Transverse colon (tissue), 4 donors: ENCODE measurements at regions not wholly inside any gene's neighbourhood (a gene's known extent, or its start where the extent isn't known, plus 50 kb on each side); places are given as distances from the start of the nearest gene placed in this dataset.
"Not testable (repeated sequence)": the region's sequence is repeated elsewhere in the genome, so short reads cannot be mapped to it uniquely, and the experiment has no call there.

Experiments used
- DNase-seq: peaks from one replicate; pipeline ENCODE4 v3.0.0-alpha.2; 2019
- H3K27ac ChIP-seq, 4 donors: fragments of 200-600 bp; sonication (generic); 2 replicates each; pipeline ENCODE4 v1.5.1; 2016 to 2018; ENCODE audit warnings: inconsistent platforms in 4 of 4
- H3K27me3 ChIP-seq: fragments of 200-600 bp; sonication (generic); 2 replicates; pipeline ENCODE4 v1.5.1; 2017; ENCODE audit warnings: inconsistent platforms
- H3K36me3 ChIP-seq, 4 donors: fragments of 200-600 bp; sonication (generic); 2 replicates each; pipeline ENCODE4 v1.5.1; 2017 to 2019; ENCODE audit warnings: inconsistent platforms in 4 of 4
- H3K4me1 ChIP-seq, 4 donors: fragments of 200-600 bp; sonication (generic); 2 replicates each; pipeline ENCODE4 v1.5.1; 2017 to 2020; ENCODE audit warnings: inconsistent platforms in 4 of 4
- H3K4me3 ChIP-seq, 4 donors: fragments of 200-600 bp; sonication (generic); 1 replicate in 1 of 4; 2 replicates in 3 of 4; pipeline versions ENCODE4 v1.5.1 to v1.6.1; 2017 to 2019; ENCODE audit warnings: inconsistent platforms in 4 of 4
- H3K9me3 ChIP-seq, 2 donors: fragments of 200-600 bp; sonication (generic); 2 replicates each; pipeline ENCODE4 v1.5.1; 2017 to 2019; ENCODE audit warnings: inconsistent platforms in 2 of 2
- POLR2A ChIP-seq: fragments of 450-650 bp; IDR thresholded peaks from one replicate; pipeline ENCODE4 v1.6.1; 2016; ENCODE audit warnings: antibody characterized with exemption, mild to moderate bottlenecking, moderate library complexity
- POLR2AphosphoS5 ChIP-seq, 3 donors: sonication (generic); formaldehyde crosslinking; IDR thresholded peaks; one replicate each; pipeline ENCODE4 v1.6.1; 2016; ENCODE audit warnings: antibody characterized with exemption in 3 of 3
- WGBS, 2 donors: methylation state at CpG; one replicate each; pipeline ENCODE4 v1.1.5; 2018; ENCODE audit warnings: low coverage in 1 of 2; 5-methylcytosine and 5-hydroxymethylcytosine counted together
- in situ Hi-C, 4 donors: fragments of 200-750 bp; cut with MboI; loops; one replicate each; pipeline versions ENCODE4 v1.15.0 to v1.15.1; 2017; ENCODE audit warnings: low sequenced_read_pairs in 3 of 4, low pct_ligation_motif_present in 1 of 4, low pct_unique_long_range_greater_than_20kb in 1 of 4
- intact Hi-C: fragments of 100-400 bp; cut with DNase I; formaldehyde crosslinking; loops from one replicate; pipeline ENCODE4 v1.15.1; 2023; ENCODE audit warnings: low total_unique reads
- TF ChIP-seq, protein P1 (sequence below), 5 experiments: fragments of 200-600 bp in 3 of 5; fragments of 450-650 bp in 2 of 5; sonication (generic) in 3 of 5; IDR thresholded peaks; 1 replicate in 2 of 5; 2 replicates in 3 of 5; pipeline ENCODE4 v1.5.1; 2016 to 2017; ENCODE audit warnings: antibody characterized with exemption in 5 of 5, inconsistent platforms in 3 of 5, mild to moderate bottlenecking in 2 of 5, moderate library complexity in 1 of 5

DNA sequence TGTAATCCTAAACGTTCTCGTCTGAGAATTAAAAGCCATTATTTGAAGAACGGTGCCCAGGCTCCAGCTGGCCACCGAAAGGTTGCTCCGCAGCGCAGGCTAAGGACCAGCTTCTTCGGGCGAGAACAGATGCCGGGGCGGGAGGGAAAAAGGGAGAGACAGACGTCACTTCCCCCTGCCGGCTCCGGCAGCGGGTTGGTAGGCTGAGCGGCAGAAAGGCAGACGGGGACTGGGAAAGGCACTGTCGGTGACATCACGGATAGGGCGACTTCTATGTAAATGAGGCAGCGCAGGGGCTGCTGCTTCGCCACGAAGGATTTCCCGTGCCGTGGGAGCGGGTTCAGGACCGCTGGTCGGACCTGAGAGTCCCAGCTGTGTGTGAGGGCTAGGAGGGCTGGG is 147.5 kb upstream of the NOTCH2NLA start:
- H3K27me3 ChIP-seq, in situ Hi-C loops, H3K4me1 ChIP-seq, intact Hi-C loops, H3K36me3 ChIP-seq, H3K9me3 ChIP-seq: not testable (repeated sequence)
- DNase-seq = peak; percentile 92
- WGBS, 2 donors = 0% methylated on average over 14 of the region's 27 CpGs; no CpG with 5 or more reads in 1 of the 2 donors
- peak in 2 of 3 donors; percentile 65 to 71 for TF ChIP-seq POLR2AphosphoS5 (IDR thresholded peaks at IDR 0.05)
- H3K4me3 ChIP-seq = peak overlapping the region in 2 of 4 donors; percentile 17 to 45
- peak overlapping the region; percentile 92 to 97 (median 95) for H3K27ac ChIP-seq

- in situ Hi-C loops, H3K4me3 ChIP-seq, H3K4me1 ChIP-seq, H3K27ac ChIP-seq, H3K36me3 ChIP-seq, H3K9me3 ChIP-seq, intact Hi-C loops, H3K27me3 ChIP-seq, DNase-seq: not testable (repeated sequence)
- 87 to 92% methylated on average over 2 to 6 of the region's 6 CpGs for WGBS, 2 donors
Observed at GRCh38 chr1:146375108-146375507, 146.3 kb upstream of the NOTCH2NLA start.

- 1% methylated on average over 16 of the region's 23 CpGs; no CpG with 5 or more reads in 1 of the 2 donors for WGBS, 2 donors
Observed at GRCh38 chr1:146369940-146370339, 141.1 kb upstream of the NOTCH2NLA start.

GRCh38 chr1:146355373-146355772 is 126.6 kb upstream of the NOTCH2NLA start:
- H3K9me3 ChIP-seq, in situ Hi-C loops, H3K36me3 ChIP-seq, H3K4me1 ChIP-seq, H3K4me3 ChIP-seq, DNase-seq, H3K27ac ChIP-seq, H3K27me3 ChIP-seq, intact Hi-C loops: not testable (repeated sequence)

More at GRCh38 chr1:146369940-146370339, 141.1 kb upstream of the NOTCH2NLA start:
- H3K4me1 ChIP-seq, intact Hi-C loops, H3K9me3 ChIP-seq, H3K36me3 ChIP-seq, H3K27me3 ChIP-seq, in situ Hi-C loops: not testable (repeated sequence)
- peak overlapping the region in 3 of 4 donors; percentile 11 to 36 (median 29) for H3K4me3 ChIP-seq
- peak; percentile 48 for DNase-seq
- TF ChIP-seq, protein P1, sequence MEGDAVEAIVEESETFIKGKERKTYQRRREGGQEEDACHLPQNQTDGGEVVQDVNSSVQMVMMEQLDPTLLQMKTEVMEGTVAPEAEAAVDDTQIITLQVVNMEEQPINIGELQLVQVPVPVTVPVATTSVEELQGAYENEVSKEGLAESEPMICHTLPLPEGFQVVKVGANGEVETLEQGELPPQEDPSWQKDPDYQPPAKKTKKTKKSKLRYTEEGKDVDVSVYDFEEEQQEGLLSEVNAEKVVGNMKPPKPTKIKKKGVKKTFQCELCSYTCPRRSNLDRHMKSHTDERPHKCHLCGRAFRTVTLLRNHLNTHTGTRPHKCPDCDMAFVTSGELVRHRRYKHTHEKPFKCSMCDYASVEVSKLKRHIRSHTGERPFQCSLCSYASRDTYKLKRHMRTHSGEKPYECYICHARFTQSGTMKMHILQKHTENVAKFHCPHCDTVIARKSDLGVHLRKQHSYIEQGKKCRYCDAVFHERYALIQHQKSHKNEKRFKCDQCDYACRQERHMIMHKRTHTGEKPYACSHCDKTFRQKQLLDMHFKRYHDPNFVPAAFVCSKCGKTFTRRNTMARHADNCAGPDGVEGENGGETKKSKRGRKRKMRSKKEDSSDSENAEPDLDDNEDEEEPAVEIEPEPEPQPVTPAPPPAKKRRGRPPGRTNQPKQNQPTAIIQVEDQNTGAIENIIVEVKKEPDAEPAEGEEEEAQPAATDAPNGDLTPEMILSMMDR (IDR thresholded peaks at IDR 0.05) = peak in 2 of 5 experiments; percentile 9 to 15
- TF ChIP-seq POLR2A = peak; percentile 25
- peak overlapping the region; percentile 51 to 80 (median 72) for H3K27ac ChIP-seq

GRCh38 chr1:146326863-146327262 is 98.0 kb upstream of the NOTCH2NLA start:
- H3K27me3 ChIP-seq, H3K27ac ChIP-seq, H3K4me3 ChIP-seq, H3K9me3 ChIP-seq, intact Hi-C loops, H3K36me3 ChIP-seq, DNase-seq, in situ Hi-C loops, H3K4me1 ChIP-seq: not testable (repeated sequence)
- WGBS, 2 donors = no CpG with 5 or more reads among the region's 1 CpG

- intact Hi-C loops, H3K4me3 ChIP-seq, DNase-seq, H3K9me3 ChIP-seq, H3K27ac ChIP-seq, H3K4me1 ChIP-seq, H3K36me3 ChIP-seq, in situ Hi-C loops, H3K27me3 ChIP-seq: not testable (repeated sequence)
- 72% methylated on average over 2 of the region's 2 CpGs; no CpG with 5 or more reads in 1 of the 2 donors for WGBS, 2 donors
Observed at GRCh38 chr1:146324463-146324862, 95.6 kb upstream of the NOTCH2NLA start.

DNA sequence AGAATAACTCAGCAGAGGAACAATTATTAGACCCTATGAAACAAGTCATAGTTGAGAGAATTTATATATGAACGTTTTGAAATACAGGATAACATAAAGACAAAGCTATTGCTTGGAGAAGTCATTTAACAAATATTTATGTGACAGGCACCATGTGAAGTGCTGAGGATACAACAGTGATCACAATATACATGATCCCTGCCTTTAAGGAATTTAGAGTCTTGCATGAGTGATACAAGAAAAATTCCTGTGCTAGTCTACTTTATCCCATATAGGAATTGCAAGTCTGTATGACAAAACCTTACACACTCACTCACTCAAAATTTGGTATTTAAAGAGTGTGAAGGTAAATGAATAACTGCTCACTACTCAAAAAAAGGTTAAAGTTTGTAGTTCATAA is 94.5 kb upstream of the NOTCH2NLA start:
- H3K36me3 ChIP-seq, H3K4me1 ChIP-seq, intact Hi-C loops, H3K4me3 ChIP-seq, H3K9me3 ChIP-seq, in situ Hi-C loops, H3K27ac ChIP-seq, DNase-seq, H3K27me3 ChIP-seq: not testable (repeated sequence)
- 63% methylated on average over 1 of the region's 1 CpG; no CpG with 5 or more reads in 1 of the 2 donors for WGBS, 2 donors

GRCh38 chr1:146322893-146323292 is 94.1 kb upstream of the NOTCH2NLA start:
- WGBS, 2 donors = no CpG with 5 or more reads among the region's 4 CpGs
- in situ Hi-C loops, H3K9me3 ChIP-seq, DNase-seq, H3K27ac ChIP-seq, H3K4me1 ChIP-seq, intact Hi-C loops, H3K27me3 ChIP-seq, H3K36me3 ChIP-seq, H3K4me3 ChIP-seq: not testable (repeated sequence)

DNA sequence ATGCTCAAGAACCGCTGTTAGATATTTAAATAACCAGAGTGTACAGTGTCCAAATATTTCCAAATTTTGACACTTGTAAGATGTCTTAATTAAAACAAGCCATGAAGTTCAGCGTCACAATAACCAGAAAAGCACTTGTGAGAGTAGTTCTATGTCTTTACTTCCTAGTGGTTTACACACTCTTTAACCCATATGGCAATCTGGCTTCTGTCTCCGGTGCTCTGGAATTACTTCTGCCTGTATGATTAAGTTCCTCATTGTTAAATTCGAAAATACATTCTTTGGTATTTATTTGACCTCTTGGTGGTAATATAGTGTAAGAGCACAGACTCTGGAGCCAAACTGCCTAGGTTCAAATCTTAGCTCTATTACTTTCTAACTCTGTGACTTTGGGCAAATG is 89.9 kb upstream of the NOTCH2NLA start:
- H3K27me3 ChIP-seq, H3K9me3 ChIP-seq, in situ Hi-C loops, H3K36me3 ChIP-seq, H3K4me3 ChIP-seq, DNase-seq, H3K4me1 ChIP-seq, H3K27ac ChIP-seq, intact Hi-C loops: not testable (repeated sequence)
- no CpG with 5 or more reads among the region's 4 CpGs for WGBS, 2 donors

- H3K36me3 ChIP-seq, intact Hi-C loops: not testable (repeated sequence)
- WGBS, 2 donors = 80% methylated on average over 1 of the region's 1 CpG; no CpG with 5 or more reads in 1 of the 2 donors
Observed at GRCh38 chr1:146317785-146318184, 89.0 kb upstream of the NOTCH2NLA start.

More at GRCh38 chr1:146317785-146318184, 89.0 kb upstream of the NOTCH2NLA start:
- H3K4me1 ChIP-seq, H3K9me3 ChIP-seq, in situ Hi-C loops, H3K4me3 ChIP-seq, DNase-seq, H3K27me3 ChIP-seq, H3K27ac ChIP-seq: not testable (repeated sequence)
